IMR-90 (cell line): ENCODE measurements at regions not wholly inside any gene's neighbourhood (a gene's known extent, or its start where the extent isn't known, plus 50 kb on each side); places are given as distances from the start of the nearest gene placed in this dataset.

Experiments used
- ATAC-seq: fragments of 200-7000 bp; cut with Tn5 transposase; 2 replicates; pipeline ENCODE4 v1.9.1; 2020; ENCODE audit warnings: low read depth, mild to moderate bottlenecking, moderate library complexity
- BruUV-seq: library from RNA; stranded (reverse); fragments of 400-500 nt; replicated peaks from 2 replicates; lab custom pipeline; 2021; lab: Mats Ljungman, UMichigan
- CTCF ChIA-PET: fragments of 300-600 bp; formaldehyde crosslinking; extraction: SDS; loops from one replicate; lab custom pipeline; 2021; ENCODE audit warnings: antibody characterized with exemption; lab: Yijun Ruan, JAX
- POLR2A ChIA-PET: fragments of 300-600 bp; sonication (Branson Sonifier 250); formaldehyde crosslinking; loops from one replicate; lab custom pipeline; 2022; ENCODE audit warnings: antibody characterized with exemption; ENCODE audit not compliant: unreplicated experiment; lab: Charles Lee
- DNase-seq: peaks from one replicate; pipeline ENCODE4 v3.0.0; 2013
- H2AFZ ChIP-seq: replicated peaks from 2 replicates; pipeline ENCODE3; 2013; ENCODE audit warnings: low read length, mild to moderate bottlenecking; ENCODE audit not compliant: poor library complexity
- H2AK5ac ChIP-seq: 2 replicates; pipeline ENCODE4 v1.6.1; 2013; ENCODE audit warnings: low read depth, low read length, inconsistent platforms
- H2AK9ac ChIP-seq: replicated peaks from 2 replicates; pipeline ENCODE3; 2013; ENCODE audit warnings: mild to moderate bottlenecking, low read depth, low read length, moderate library complexity; ENCODE audit not compliant: poor library complexity
- H2BK120ac ChIP-seq: 2 replicates; pipeline ENCODE4 v1.6.1; 2013; ENCODE audit warnings: low read depth, low read length, inconsistent platforms
- H2BK15ac ChIP-seq: 3 replicates; pipeline ENCODE4 v1.6.1; 2013; ENCODE audit warnings: low read depth, low read length, inconsistent platforms
- H2BK20ac ChIP-seq: 2 replicates; pipeline ENCODE4 v1.6.1; 2013; ENCODE audit warnings: low read depth, mild to moderate bottlenecking, inconsistent platforms, low read length, moderate library complexity
- H2BK5ac ChIP-seq: 2 replicates; pipeline ENCODE4 v1.6.1; 2013; ENCODE audit warnings: mild to moderate bottlenecking, low read depth, low read length, inconsistent platforms; ENCODE audit not compliant: poor library complexity, severe bottlenecking
- H3K14ac ChIP-seq: replicated peaks from 2 replicates; pipeline ENCODE4 v1.6.1; 2013; ENCODE audit warnings: low read depth, low read length, inconsistent platforms
- H3K18ac ChIP-seq: 2 replicates; pipeline ENCODE4 v1.6.1; 2013; ENCODE audit warnings: low read depth, low read length, control low read depth
- H3K23ac ChIP-seq: 2 replicates; pipeline ENCODE4 v1.6.1; 2013; ENCODE audit warnings: low read depth, low read length, inconsistent platforms
- H3K27ac ChIP-seq: 2 replicates; pipeline ENCODE4 v1.5.1; 2013; ENCODE audit warnings: mild to moderate bottlenecking, control low read depth, low read length; ENCODE audit not compliant: insufficient read depth
- H3K27me3 ChIP-seq: 2 replicates; pipeline ENCODE4 v1.6.1; 2013; ENCODE audit warnings: low read length; ENCODE audit not compliant: control insufficient read depth, insufficient read depth
- H3K36me3 ChIP-seq: 2 replicates; pipeline ENCODE4 v1.6.1; 2013; ENCODE audit warnings: low read length, mixed read lengths; ENCODE audit not compliant: control insufficient read depth, insufficient read depth
- H3K4ac ChIP-seq: 2 replicates; pipeline ENCODE4 v1.6.1; 2013; ENCODE audit warnings: low read depth, low read length, inconsistent platforms
- H3K4me1 ChIP-seq: 2 replicates; pipeline ENCODE4 v1.6.1; 2013; ENCODE audit warnings: low read length, mixed read lengths; ENCODE audit not compliant: control insufficient read depth, insufficient read depth
- H3K4me2 ChIP-seq: 2 replicates; pipeline ENCODE4 v1.6.1; 2013; ENCODE audit warnings: low read depth, mild to moderate bottlenecking, control low read depth, low read length, moderate library complexity
- H3K4me3 ChIP-seq: 2 replicates; pipeline ENCODE4 v1.5.1; 2013; ENCODE audit warnings: low read depth, mild to moderate bottlenecking, control low read depth, low read length, moderate library complexity; ENCODE audit not compliant: insufficient read depth
- H3K56ac ChIP-seq: 2 replicates; pipeline ENCODE4 v1.6.1; 2013; ENCODE audit warnings: low read length, inconsistent platforms; ENCODE audit not compliant: insufficient read depth; ENCODE audit errors: extremely low read depth
- H3K79me1 ChIP-seq, 2 experiments: 2 replicates each; pipeline ENCODE4 v1.6.1; 2013; ENCODE audit warnings: low read length in 2 of 2, inconsistent platforms in 1 of 2, low read depth in 1 of 2
- H3K9ac ChIP-seq: 2 replicates; pipeline ENCODE4 v1.6.1; 2013; ENCODE audit warnings: low read depth, low read length, control low read depth
- H3K9me1 ChIP-seq: 2 replicates; pipeline ENCODE4 v1.6.1; 2013; ENCODE audit warnings: low read length, inconsistent platforms; ENCODE audit not compliant: insufficient read depth
- H3K9me3 ChIP-seq: 2 replicates; pipeline ENCODE4 v1.6.1; 2013; ENCODE audit warnings: low read length; ENCODE audit not compliant: control insufficient read depth, insufficient read depth
- H4K20me1 ChIP-seq: 2 replicates; pipeline ENCODE4 v1.6.1; 2013; ENCODE audit warnings: low read length, inconsistent platforms; ENCODE audit not compliant: insufficient read depth
- H4K5ac ChIP-seq: 2 replicates; pipeline ENCODE4 v1.6.1; 2013; ENCODE audit warnings: mild to moderate bottlenecking, low read depth, low read length, control low read depth
- H4K8ac ChIP-seq, 2 experiments: 2 replicates each; pipeline ENCODE4 v1.6.1; 2013; ENCODE audit warnings: low read depth in 2 of 2, low read length in 2 of 2, control low read depth in 1 of 2, inconsistent platforms in 1 of 2
- H4K91ac ChIP-seq: 2 replicates; pipeline ENCODE4 v1.6.1; 2013; ENCODE audit warnings: low read depth, low read length, inconsistent platforms; ENCODE audit not compliant: insufficient read depth
- CEBPB ChIP-seq: IDR thresholded peaks from 2 replicates; pipeline ENCODE4 v1.6.1; 2012; ENCODE audit warnings: low read depth, low read length, improper control_type of control experiment
- CHD1 ChIP-seq: IDR thresholded peaks from 2 replicates; pipeline ENCODE4 v1.6.1; 2012; ENCODE audit warnings: low read depth, low read length, improper control_type of control experiment
- CTCF ChIP-seq: conservative IDR thresholded peaks from 2 replicates; pipeline ENCODE4 v1.5.1; 2012; ENCODE audit warnings: mild to moderate bottlenecking, low read depth, low read length, improper control_type of control experiment
- MAFK ChIP-seq: IDR thresholded peaks from 2 replicates; pipeline ENCODE4 v1.6.1; 2012; ENCODE audit warnings: low read depth, low read length, improper control_type of control experiment
- RAD21 ChIP-seq: IDR thresholded peaks from 2 replicates; pipeline ENCODE4 v1.6.1; 2012; ENCODE audit warnings: low read length, improper control_type of control experiment
- RFX5 ChIP-seq: IDR thresholded peaks from 2 replicates; pipeline ENCODE4 v1.8.0; 2012; ENCODE audit warnings: low read depth, mild to moderate bottlenecking, low read length, moderate library complexity
- SMC3 ChIP-seq: fragments of 150-350 bp; IDR thresholded peaks from 2 replicates; pipeline ENCODE4 v1.6.1; 2016; ENCODE audit warnings: low read depth, mild to moderate bottlenecking, antibody characterized with exemption, low read length, moderate library complexity
- USF2 ChIP-seq: fragments of 150-350 bp; IDR thresholded peaks from 2 replicates; pipeline ENCODE4 v1.6.1; 2017; ENCODE audit warnings: mild to moderate bottlenecking, antibody characterized with exemption, low read length, low read depth
- WGBS, 2 experiments: methylation state at CpG; one replicate each; pipeline versions ENCODE4 v1.1.5 to v1.1.7; 2013; ENCODE audit warnings: missing lambda C conversion rate in 2 of 2; ENCODE audit not compliant: insufficient read length in 1 of 2; ENCODE audit errors: extremely low coverage in 2 of 2; 5-methylcytosine and 5-hydroxymethylcytosine counted together
- dilution Hi-C: fragments of 300-500 bp; cut with HindIII; formaldehyde crosslinking; loops from one replicate; pipeline ENCODE4 v1.14.3; 2018; ENCODE audit warnings: low sequenced_read_pairs; ENCODE audit not compliant: unreplicated experiment
- in situ Hi-C: fragments of 300-500 bp; cut with MboI; formaldehyde crosslinking; loops from 3 replicates; pipeline ENCODE4 v1.14.3; 2019; ENCODE audit warnings: low sequenced_read_pairs, inconsistent platforms, mixed read lengths
- intact Hi-C: fragments of 100-400 bp; cut with micrococcal nuclease; formaldehyde crosslinking; loops from 2 replicates; pipeline ENCODE4 v1.10.0; 2022

GRCh38 chr3:14037211-14037610 is 87.5 kb downstream of the CHCHD4 start:
- dilution Hi-C loops: no loop called here
- Histone ChIP-seq H4K5ac (no peak overlapping the region), H4K8ac (no peak overlapping the region), H2AFZ (no peak overlapping the region), H3K9ac (no peak overlapping the region), H2BK15ac (no peak overlapping the region), H2AK9ac (no peak overlapping the region), H2BK5ac (no peak overlapping the region), H3K4me1 (no peaks in the 10 kb centered on the region), H3K14ac (no peak overlapping the region), H3K27ac (no peak overlapping the region), H3K9me3 (no peaks in the 10 kb centered on the region; the same call in 1 of the 2 replicates), H4K91ac (no peak overlapping the region), H3K27me3 (no peaks in the 10 kb centered on the region), H3K56ac (no peak overlapping the region), H3K23ac (no peak overlapping the region), H3K4me2 (no peak overlapping the region), H3K36me3 (no peaks in the 10 kb centered on the region), H2AK5ac (no peak overlapping the region), H3K4me3 (no peak overlapping the region), H3K79me1 (no peaks in the 10 kb centered on the region), H3K18ac (no peak overlapping the region), H2BK20ac (no peak overlapping the region), H2BK120ac (no peak overlapping the region), H3K4ac (no peak overlapping the region), H4K20me1 (no peaks in the 10 kb centered on the region), H3K9me1 (no peaks in the 10 kb centered on the region)
- DNase-seq (no peak), ATAC-seq (no peak)
- 83% methylated on average over 7 of the region's 22 CpGs; no CpG with 5 or more reads in 1 of the 2 experiments for WGBS, 2 experiments
- CTCF ChIA-PET: no interaction called here
- POLR2A ChIA-PET: no interaction called here
- in situ Hi-C loops: loop anchor here (25.0 kb wide), 1 partner anchor 100 kb away; the partner anchor contains the start of gene TMEM43
- intact Hi-C loops: no loop called here
- no TSS peak for BruUV-seq
- TF ChIP-seq CHD1 (no peak), RAD21 (no peak), RFX5 (no peak), SMC3 (no peak), USF2 (no peak), MAFK (no peak), CEBPB (no peak), CTCF (no peak)
